SK-N-SH (cell line): ENCODE measurements at regions not wholly inside any gene's neighbourhood (a gene's known extent, or its start where the extent isn't known, plus 50 kb on each side); places are given as distances from the start of the nearest gene placed in this dataset.

ENCODE experiments used
- CHD2 ChIP-seq: fragments of 150-350 bp; IDR thresholded peaks from 2 replicates; pipeline ENCODE4 v1.6.1; 2018; ENCODE audit warnings: low read length; ENCODE audit not compliant: partially characterized antibody
- FOXJ3 ChIP-seq: sonication (generic); formaldehyde crosslinking; IDR thresholded peaks from 2 replicates; pipeline ENCODE4 v1.5.1; 2020; ENCODE audit warnings: mild to moderate bottlenecking, missing genetic modification reagents
- FOXM1 ChIP-seq: IDR thresholded peaks from 2 replicates; pipeline ENCODE4 v1.4.0; 2012; ENCODE audit warnings: low read depth, mild to moderate bottlenecking
- PBX3 ChIP-seq: IDR thresholded peaks from 2 replicates; pipeline ENCODE4; 2012
- POLR2AphosphoS5 ChIP-seq: IDR thresholded peaks from 2 replicates; pipeline ENCODE4 v1.6.1; 2012; ENCODE audit warnings: low read depth, low read length
- RAD21 ChIP-seq: IDR thresholded peaks from 2 replicates; pipeline ENCODE4 v1.6.1; 2012; ENCODE audit warnings: mild to moderate bottlenecking, low read length
- SMC3 ChIP-seq: IDR thresholded peaks from 2 replicates; pipeline ENCODE4 v1.6.1; 2012; ENCODE audit warnings: low read depth, low read length, improper control_type of control experiment
- TCF12 ChIP-seq: IDR thresholded peaks from 2 replicates; pipeline ENCODE4 v1.4.0; 2012
- YY1 ChIP-seq: IDR thresholded peaks from 2 replicates; pipeline ENCODE4 v1.4.0; 2012; ENCODE audit warnings: low read depth, mild to moderate bottlenecking
- TF ChIP-seq, protein P1 (sequence below): fragments of 200-600 bp; sonication (generic); IDR thresholded peaks from 2 replicates; pipeline ENCODE4 v1.6.1; 2017; ENCODE audit warnings: antibody characterized with exemption, mild to moderate bottlenecking, moderate library complexity

DNA sequence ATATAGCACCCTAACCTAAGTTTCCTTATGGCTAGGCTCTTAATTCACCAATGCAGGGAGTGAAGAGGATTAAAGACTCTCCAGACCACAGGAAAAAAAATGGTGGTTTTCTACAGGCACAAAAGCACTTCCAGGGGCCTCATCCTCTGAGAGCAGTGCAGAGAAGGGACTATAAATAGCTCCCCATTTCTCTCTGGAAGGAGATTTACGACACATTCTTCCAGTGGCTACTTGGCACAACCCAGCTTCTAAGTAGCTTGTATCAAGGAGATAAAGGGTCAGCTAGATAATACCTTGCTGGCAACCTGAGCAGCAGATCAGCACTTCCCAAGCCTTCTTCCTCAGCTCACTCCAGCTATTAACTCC is 73.5 kb downstream of the CRPPA start:
- TF ChIP-seq FOXM1 (no peak), CHD2 (no peak), PBX3 (no peak), YY1 (no peak), POLR2AphosphoS5 (no peak), FOXJ3 (no peak), SMC3 (no peak), TCF12 (no peak), RAD21 (no peak)
- TF ChIP-seq, protein P1, sequence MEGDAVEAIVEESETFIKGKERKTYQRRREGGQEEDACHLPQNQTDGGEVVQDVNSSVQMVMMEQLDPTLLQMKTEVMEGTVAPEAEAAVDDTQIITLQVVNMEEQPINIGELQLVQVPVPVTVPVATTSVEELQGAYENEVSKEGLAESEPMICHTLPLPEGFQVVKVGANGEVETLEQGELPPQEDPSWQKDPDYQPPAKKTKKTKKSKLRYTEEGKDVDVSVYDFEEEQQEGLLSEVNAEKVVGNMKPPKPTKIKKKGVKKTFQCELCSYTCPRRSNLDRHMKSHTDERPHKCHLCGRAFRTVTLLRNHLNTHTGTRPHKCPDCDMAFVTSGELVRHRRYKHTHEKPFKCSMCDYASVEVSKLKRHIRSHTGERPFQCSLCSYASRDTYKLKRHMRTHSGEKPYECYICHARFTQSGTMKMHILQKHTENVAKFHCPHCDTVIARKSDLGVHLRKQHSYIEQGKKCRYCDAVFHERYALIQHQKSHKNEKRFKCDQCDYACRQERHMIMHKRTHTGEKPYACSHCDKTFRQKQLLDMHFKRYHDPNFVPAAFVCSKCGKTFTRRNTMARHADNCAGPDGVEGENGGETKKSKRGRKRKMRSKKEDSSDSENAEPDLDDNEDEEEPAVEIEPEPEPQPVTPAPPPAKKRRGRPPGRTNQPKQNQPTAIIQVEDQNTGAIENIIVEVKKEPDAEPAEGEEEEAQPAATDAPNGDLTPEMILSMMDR: no peak
